ENCODE measurements at regions not wholly inside any gene's neighbourhood (a gene's known extent, or its start where the extent isn't known, plus 50 kb on each side); places are given as distances from the start of the nearest gene placed in this dataset.
"Not testable (repeated sequence)": the region's sequence is repeated elsewhere in the genome, so short reads cannot be mapped to it uniquely, and the experiment has no call there.

GRCh38 chr20:19834783-19835182 is 76.7 kb downstream of the RIN2 start:
- Histone ChIP-seq H3K27me3 (ENCODE audit: control insufficient read depth, insufficient read depth, low read length) (peaks cover 2% of the 10 kb centered on the region), H3K4me1 (ENCODE audit: control insufficient read depth, insufficient read depth, low read length, poor library complexity, severe bottlenecking) (no peaks in the 10 kb centered on the region), H3K36me3 (ENCODE audit: control insufficient read depth, insufficient read depth, low read length) (no peaks in the 10 kb centered on the region), H3K4me3 (ENCODE audit: low read depth, low read length) (no peak overlapping the region), H3K9me3 (ENCODE audit: control insufficient read depth in 2 of 2, low read length in 2 of 2) (no peaks in the 10 kb centered on the region), H3K27ac (ENCODE audit: insufficient read depth, low read length, poor library complexity, severe bottlenecking) (no peak overlapping the region)
- H3K27ac Mint-ChIP-seq, result no peak overlapping the region
- H3K9me3 Mint-ChIP-seq, result peaks cover 0 to 1% (median 0%) of the 10 kb centered on the region in 7 donors
- H3K27me3 Mint-ChIP-seq, result peaks cover 17% of the 10 kb centered on the region
- H3K4me1 Mint-ChIP-seq, result peaks cover 0 to 4% (median under 1%) of the 10 kb centered on the region in 4 donors
- ATAC-seq (ENCODE audit: low read depth in 2 of 2) (no peak), DNase-seq (no peak)
- no peak overlapping the region for H3K4me3 Mint-ChIP-seq
- no peaks in the 10 kb centered on the region for H3K36me3 Mint-ChIP-seq

DNA sequence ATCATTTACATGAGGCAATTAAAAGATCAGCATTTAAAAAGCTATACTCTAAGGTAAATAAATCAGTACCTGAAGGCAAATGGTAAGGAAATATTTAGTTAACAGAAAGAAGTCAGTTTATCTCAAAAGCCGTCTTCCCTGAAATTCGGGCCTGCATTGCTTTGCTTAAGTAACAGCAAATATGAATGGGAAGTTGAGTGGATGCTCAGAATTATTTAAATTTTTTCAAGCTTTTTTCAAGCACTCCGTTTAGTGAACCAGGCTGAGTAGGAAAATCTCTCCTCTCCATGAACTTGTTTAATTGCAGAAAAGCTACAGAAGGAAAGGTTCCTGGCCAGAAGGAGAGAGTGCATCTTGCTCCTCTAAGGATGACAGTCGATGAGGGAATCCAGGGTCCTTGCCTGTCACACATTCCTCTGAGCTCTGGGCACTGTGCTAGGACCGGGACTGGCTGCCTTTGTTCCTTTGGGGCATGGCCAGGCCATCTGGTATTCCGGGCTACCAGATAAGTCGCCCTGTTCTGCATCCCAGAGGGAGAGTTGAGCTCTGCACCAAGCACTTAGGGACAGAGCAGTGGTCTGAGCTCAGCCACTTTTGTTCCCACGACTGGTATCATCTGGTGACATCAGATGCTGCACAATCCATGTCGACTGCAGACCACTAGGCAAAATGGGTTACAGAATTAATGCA is 77.6 kb downstream of the RIN2 start:
- Mint-ChIP-seq H3K27ac (no peak overlapping the region), H3K9me3 (peaks cover 0 to 1% (median 0%) of the 10 kb centered on the region in 7 donors), H3K27me3 (peaks cover 18% of the 10 kb centered on the region), H3K36me3 (no peaks in the 10 kb centered on the region), H3K4me3 (no peak overlapping the region), H3K4me1 (peaks cover 0 to 4% (median under 1%) of the 10 kb centered on the region in 4 donors)
- Histone ChIP-seq H3K36me3 (ENCODE audit: control insufficient read depth, insufficient read depth, low read length) (no peaks in the 10 kb centered on the region), H3K27me3 (ENCODE audit: control insufficient read depth, insufficient read depth, low read length) (peaks cover 2% of the 10 kb centered on the region), H3K9me3 (ENCODE audit: control insufficient read depth in 2 of 2, low read length in 2 of 2) (no peaks in the 10 kb centered on the region), H3K4me1 (ENCODE audit: control insufficient read depth, insufficient read depth, low read length, poor library complexity, severe bottlenecking) (no peaks in the 10 kb centered on the region), H3K27ac (ENCODE audit: insufficient read depth, low read length, poor library complexity, severe bottlenecking) (no peak overlapping the region), H3K4me3 (ENCODE audit: low read depth, low read length) (no peak overlapping the region)
- ATAC-seq (ENCODE audit: low read depth in 2 of 2), result no peak
- no peak for DNase-seq

DNA sequence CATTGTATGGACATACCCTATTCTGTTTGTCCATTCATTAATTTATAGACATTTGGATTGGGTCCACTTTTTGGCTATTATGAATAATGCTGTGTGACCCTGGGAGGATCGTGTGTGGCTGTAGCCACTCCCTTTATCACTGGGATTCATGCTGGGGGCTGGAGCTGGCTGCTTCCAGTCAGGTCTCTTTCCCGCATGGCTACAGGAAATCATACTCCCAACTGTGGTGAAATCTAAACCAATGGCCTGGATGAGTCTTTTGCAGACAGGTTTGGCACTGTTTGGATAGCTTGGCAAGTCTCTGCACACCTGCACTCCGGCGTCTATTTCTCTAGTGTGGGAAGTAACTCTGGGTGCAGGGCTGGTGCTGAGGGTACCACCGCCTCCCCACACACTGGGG is 80.4 kb downstream of the RIN2 start:
- H3K9me3 Mint-ChIP-seq, result peaks cover 0 to 6% (median 0%) of the 10 kb centered on the region in 7 donors
- H3K27ac Mint-ChIP-seq, result no peak overlapping the region
- H3K4me3 ChIP-seq (ENCODE audit: low read depth, low read length), result no peak overlapping the region
- H3K27ac ChIP-seq (ENCODE audit: insufficient read depth, low read length, poor library complexity, severe bottlenecking), result no peak overlapping the region
- peaks cover 2% of the 10 kb centered on the region for H3K27me3 ChIP-seq (ENCODE audit: control insufficient read depth, insufficient read depth, low read length)
- ATAC-seq (ENCODE audit: low read depth in 2 of 2) (no peak), DNase-seq (no peak)
- H3K27me3 Mint-ChIP-seq, result peaks cover 18% of the 10 kb centered on the region
- H3K36me3 ChIP-seq (ENCODE audit: control insufficient read depth, insufficient read depth, low read length), result no peaks in the 10 kb centered on the region
- H3K4me3 Mint-ChIP-seq, result no peak overlapping the region
- peaks cover 0 to 2% (median 0%) of the 10 kb centered on the region in 4 donors for H3K4me1 Mint-ChIP-seq
- H3K36me3 Mint-ChIP-seq, result no peaks in the 10 kb centered on the region
- no peaks in the 10 kb centered on the region for H3K9me3 ChIP-seq (ENCODE audit: control insufficient read depth in 2 of 2, low read length in 2 of 2)
- no peaks in the 10 kb centered on the region for H3K4me1 ChIP-seq (ENCODE audit: control insufficient read depth, insufficient read depth, low read length, poor library complexity, severe bottlenecking)

DNA sequence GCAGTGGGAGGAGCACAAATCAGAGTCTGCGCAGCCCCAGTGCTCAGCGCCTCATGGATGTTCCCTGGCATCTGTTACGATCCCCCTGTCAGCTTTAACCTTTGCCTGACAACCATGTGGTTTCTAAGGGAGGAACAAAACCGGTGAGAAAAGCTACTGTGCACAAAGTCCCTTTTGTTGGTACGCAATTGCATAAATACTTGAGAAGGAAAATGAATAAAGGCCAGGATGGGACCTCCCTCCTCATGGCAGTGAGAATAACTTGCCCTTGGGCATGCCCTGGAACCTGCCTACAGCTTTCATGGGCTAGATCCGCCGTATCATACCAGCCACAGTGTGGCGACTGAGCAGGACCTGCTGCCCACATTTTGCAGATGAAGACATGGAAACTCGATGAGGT is 81.0 kb downstream of the RIN2 start:
- H3K4me3 ChIP-seq (ENCODE audit: low read depth, low read length), result no peak overlapping the region
- H3K4me1 ChIP-seq (ENCODE audit: control insufficient read depth, insufficient read depth, low read length, poor library complexity, severe bottlenecking), result no peaks in the 10 kb centered on the region
- Mint-ChIP-seq H3K4me1 (peaks cover 0 to 2% (median 0%) of the 10 kb centered on the region in 4 donors), H3K9me3 (peaks cover 0 to 6% (median 0%) of the 10 kb centered on the region in 7 donors), H3K4me3 (no peak overlapping the region), H3K36me3 (no peaks in the 10 kb centered on the region), H3K27ac (no peak overlapping the region), H3K27me3 (peaks cover 14% of the 10 kb centered on the region)
- no peak overlapping the region for H3K27ac ChIP-seq (ENCODE audit: insufficient read depth, low read length, poor library complexity, severe bottlenecking)
- ATAC-seq (ENCODE audit: low read depth in 2 of 2) (no peak), DNase-seq (no peak)
- H3K36me3 ChIP-seq (ENCODE audit: control insufficient read depth, insufficient read depth, low read length), result no peaks in the 10 kb centered on the region
- peaks cover 2% of the 10 kb centered on the region for H3K27me3 ChIP-seq (ENCODE audit: control insufficient read depth, insufficient read depth, low read length)
- H3K9me3 ChIP-seq (ENCODE audit: control insufficient read depth in 2 of 2, low read length in 2 of 2), result no peaks in the 10 kb centered on the region

DNA sequence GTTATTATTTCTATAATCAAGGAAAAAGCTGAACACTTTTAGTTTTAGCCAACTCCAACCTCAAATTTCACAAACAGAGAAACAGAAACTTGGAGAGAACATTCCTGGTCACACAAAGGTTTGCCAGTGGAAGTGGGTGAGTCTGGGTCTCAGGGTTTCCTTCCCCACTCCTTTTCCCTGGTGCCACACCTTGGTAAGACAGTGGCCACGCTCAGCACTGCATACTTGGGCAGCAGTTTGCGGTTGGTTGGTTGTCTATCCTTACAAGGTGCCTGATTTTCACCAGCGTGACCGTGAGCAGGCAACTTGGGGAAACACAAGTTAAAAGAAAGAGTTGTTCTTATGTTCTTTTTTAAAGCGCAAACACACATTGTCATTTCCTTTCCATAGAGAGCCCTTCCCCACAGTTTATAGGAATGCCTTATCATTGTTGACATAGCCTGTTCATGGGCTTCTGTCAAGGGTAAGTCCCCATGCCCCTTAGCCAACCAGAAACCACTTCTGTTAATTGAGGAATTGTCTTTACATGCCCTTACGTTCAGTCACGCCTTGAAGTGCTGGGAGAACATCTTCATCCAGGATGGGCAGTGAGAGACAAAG is 82.2 kb downstream of the RIN2 start:
- Mint-ChIP-seq H3K27me3 (peaks cover 10% of the 10 kb centered on the region), H3K27ac (no peak overlapping the region), H3K4me3 (no peak overlapping the region), H3K4me1 (no peaks in the 10 kb centered on the region), H3K9me3 (peaks cover 0 to 6% (median 0%) of the 10 kb centered on the region in 7 donors), H3K36me3 (no peaks in the 10 kb centered on the region)
- Histone ChIP-seq H3K27ac (ENCODE audit: insufficient read depth, low read length, poor library complexity, severe bottlenecking) (no peak overlapping the region), H3K9me3 (ENCODE audit: control insufficient read depth in 2 of 2, low read length in 2 of 2) (no peaks in the 10 kb centered on the region), H3K4me1 (ENCODE audit: control insufficient read depth, insufficient read depth, low read length, poor library complexity, severe bottlenecking) (no peaks in the 10 kb centered on the region), H3K4me3 (ENCODE audit: low read depth, low read length) (no peak overlapping the region), H3K36me3 (ENCODE audit: control insufficient read depth, insufficient read depth, low read length) (no peaks in the 10 kb centered on the region), H3K27me3 (ENCODE audit: control insufficient read depth, insufficient read depth, low read length) (peaks cover 2% of the 10 kb centered on the region)
- ATAC-seq (ENCODE audit: low read depth in 2 of 2) (no peak), DNase-seq (no peak)

- H3K36me3 ChIP-seq (ENCODE audit: control insufficient read depth, insufficient read depth, low read length), result no peaks in the 10 kb centered on the region
- Mint-ChIP-seq H3K27ac (no peak overlapping the region), H3K36me3 (no peaks in the 10 kb centered on the region), H3K4me1 (no peaks in the 10 kb centered on the region), H3K27me3 (peaks cover 15% of the 10 kb centered on the region), H3K4me3 (no peak overlapping the region), H3K9me3 (peaks cover 0 to 6% (median 2%) of the 10 kb centered on the region in 7 donors)
- DNase-seq (no peak), ATAC-seq (ENCODE audit: low read depth in 2 of 2) (no peak)
- H3K4me1 ChIP-seq (ENCODE audit: control insufficient read depth, insufficient read depth, low read length, poor library complexity, severe bottlenecking), result no peaks in the 10 kb centered on the region
- no peak overlapping the region for H3K4me3 ChIP-seq (ENCODE audit: low read depth, low read length)
- H3K9me3 ChIP-seq (ENCODE audit: control insufficient read depth in 2 of 2, low read length in 2 of 2), result no peaks in the 10 kb centered on the region
- peaks cover 2% of the 10 kb centered on the region for H3K27me3 ChIP-seq (ENCODE audit: control insufficient read depth, insufficient read depth, low read length)
- H3K27ac ChIP-seq (ENCODE audit: insufficient read depth, low read length, poor library complexity, severe bottlenecking), result no peak overlapping the region
Measured at GRCh38 chr20:19841740-19842139, 83.7 kb downstream of the RIN2 start.

DNA sequence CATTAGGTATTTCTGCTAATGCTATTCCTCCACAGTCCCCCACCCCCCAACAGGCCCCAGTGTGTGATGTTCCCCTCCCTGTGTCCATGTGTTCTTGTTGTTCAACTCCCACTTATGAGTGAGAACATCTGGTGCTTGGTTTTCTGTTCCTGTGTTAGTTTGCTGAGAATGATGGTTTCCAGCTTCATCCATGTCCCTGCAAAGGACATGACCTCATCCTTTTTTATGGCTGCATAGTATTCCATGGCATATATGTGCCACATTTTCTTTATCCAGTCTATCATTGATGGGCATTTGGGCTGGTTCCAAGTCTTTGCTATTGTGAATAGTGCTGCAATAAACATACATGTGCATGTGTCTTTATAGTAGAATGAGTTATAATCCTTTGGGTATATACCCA is 86.8 kb downstream of the RIN2 start:
- H3K4me3 Mint-ChIP-seq; H3K36me3 Mint-ChIP-seq; H3K27ac Mint-ChIP-seq; H3K4me1 Mint-ChIP-seq; H3K4me3 ChIP-seq (ENCODE audit: low read depth, low read length); DNase-seq; H3K27me3 Mint-ChIP-seq; H3K4me1 ChIP-seq (ENCODE audit: control insufficient read depth, insufficient read depth, low read length, poor library complexity, severe bottlenecking); H3K27me3 ChIP-seq (ENCODE audit: control insufficient read depth, insufficient read depth, low read length); ATAC-seq (ENCODE audit: low read depth in 2 of 2); H3K27ac ChIP-seq (ENCODE audit: insufficient read depth, low read length, poor library complexity, severe bottlenecking); H3K9me3 Mint-ChIP-seq; H3K36me3 ChIP-seq (ENCODE audit: control insufficient read depth, insufficient read depth, low read length); H3K9me3 ChIP-seq (ENCODE audit: control insufficient read depth in 2 of 2, low read length in 2 of 2): not testable (repeated sequence)

DNA sequence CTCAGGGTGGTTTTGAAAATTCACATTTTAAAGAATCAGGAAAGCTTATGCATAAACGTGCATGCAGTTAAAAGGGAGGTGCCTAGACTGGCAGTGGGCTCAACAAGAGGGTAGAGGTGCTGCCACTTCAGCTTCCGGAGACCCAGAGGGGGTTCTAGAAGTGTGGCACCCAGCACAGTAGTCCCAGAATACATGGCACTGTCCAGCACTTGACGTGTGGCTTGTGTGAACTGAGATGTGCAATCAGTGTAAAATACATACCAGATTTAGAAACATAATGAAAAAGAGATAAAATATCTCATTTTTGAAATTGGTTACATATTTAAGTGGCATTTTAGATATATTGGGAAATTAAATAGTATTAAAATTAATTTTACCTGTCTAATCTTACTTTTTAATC is 89.3 kb downstream of the RIN2 start:
- H3K4me1 ChIP-seq (ENCODE audit: control insufficient read depth, insufficient read depth, low read length, poor library complexity, severe bottlenecking), result no peaks in the 10 kb centered on the region
- no peak overlapping the region for H3K4me3 ChIP-seq (ENCODE audit: low read depth, low read length)
- DNase-seq (no peak), ATAC-seq (ENCODE audit: low read depth in 2 of 2) (no peak)
- Mint-ChIP-seq H3K9me3 (peaks cover 0 to 6% (median 2%) of the 10 kb centered on the region in 7 donors), H3K4me1 (no peaks in the 10 kb centered on the region), H3K36me3 (no peaks in the 10 kb centered on the region), H3K27me3 (peaks cover 5% of the 10 kb centered on the region), H3K4me3 (no peak overlapping the region), H3K27ac (no peak overlapping the region)
- no peaks in the 10 kb centered on the region for H3K9me3 ChIP-seq (ENCODE audit: control insufficient read depth in 2 of 2, low read length in 2 of 2)
- H3K36me3 ChIP-seq (ENCODE audit: control insufficient read depth, insufficient read depth, low read length), result no peaks in the 10 kb centered on the region
- no peak overlapping the region for H3K27ac ChIP-seq (ENCODE audit: insufficient read depth, low read length, poor library complexity, severe bottlenecking)
- H3K27me3 ChIP-seq (ENCODE audit: control insufficient read depth, insufficient read depth, low read length), result no peaks in the 10 kb centered on the region
